Stimulated activated naive B cell treated with anti-CD40 and anti-IgM and Interleukin-4, amounts not matched to agents 10 μg/mL and 1 μg/mL and 100 μg/mL, for 72 hours (primary cell): ENCODE measurements at regions not wholly inside any gene's neighbourhood (a gene's known extent, or its start where the extent isn't known, plus 50 kb on each side); places are given as distances from the start of the nearest gene placed in this dataset.

Source experiments
- ATAC-seq, 2 donors: fragments of 150-1000 bp; cut with Tn5 transposase; replicated peaks; 2 replicates each; pipeline ENCODE4 v1.10.0; 2021; ENCODE audit warnings: moderate library complexity in 1 of 2
- DNase-seq: peaks from one replicate; pipeline ENCODE4 v3.0.0; 2021
- H3K27ac Mint-ChIP-seq: one replicate; pipeline ENCODE4 v1.8.0; 2022; ENCODE audit warnings: mild to moderate bottlenecking, mixed read lengths
- H3K27me3 Mint-ChIP-seq, 2 donors: one replicate each; pipeline ENCODE4 v1.8.0; 2022; ENCODE audit warnings: mixed read lengths in 2 of 2
- H3K36me3 Mint-ChIP-seq, 2 donors: one replicate each; pipeline ENCODE4 v1.8.0; 2022; ENCODE audit warnings: mixed read lengths in 2 of 2, mild to moderate bottlenecking in 1 of 2
- H3K4me1 Mint-ChIP-seq, 2 donors: one replicate each; pipeline ENCODE4 v1.8.0; 2022; ENCODE audit warnings: mixed read lengths in 2 of 2, mild to moderate bottlenecking in 1 of 2
- H3K4me3 Mint-ChIP-seq, 2 donors: one replicate each; pipeline ENCODE4 v1.8.0; 2022; ENCODE audit warnings: mild to moderate bottlenecking in 2 of 2, mixed read lengths in 2 of 2, moderate library complexity in 1 of 2
- H3K9me3 Mint-ChIP-seq, 2 donors: one replicate each; pipeline ENCODE4 v1.8.0; 2022; ENCODE audit warnings: mixed read lengths in 2 of 2, mild to moderate bottlenecking in 1 of 2

- H3K36me3 Mint-ChIP-seq = no peaks in the 10 kb centered on the region
- H3K4me1 Mint-ChIP-seq = no peaks in the 10 kb centered on the region
- ATAC-seq (no peak), DNase-seq (no peak)
- H3K27me3 Mint-ChIP-seq = peaks cover 21 to 35% of the 10 kb centered on the region in 2 donors
- no peak overlapping the region for H3K4me3 Mint-ChIP-seq
- peaks cover 2 to 4% of the 10 kb centered on the region in 2 donors for H3K9me3 Mint-ChIP-seq
- H3K27ac Mint-ChIP-seq = no peak overlapping the region
Measured at GRCh38 chr16:16879567-16880251, 500.8 kb downstream of the NPIPA7 start.

GRCh38 chr16:16881814-16882213, 502.9 kb downstream of the NPIPA7 start:
- ATAC-seq = no peak
- no peak overlapping the region for H3K4me3 Mint-ChIP-seq
- DNase-seq = no peak
- H3K9me3 Mint-ChIP-seq = peaks cover 2 to 4% of the 10 kb centered on the region in 2 donors
- peaks cover 15 to 26% of the 10 kb centered on the region in 2 donors for H3K27me3 Mint-ChIP-seq
- H3K27ac Mint-ChIP-seq = no peak overlapping the region
- H3K4me1 Mint-ChIP-seq = no peaks in the 10 kb centered on the region
- no peaks in the 10 kb centered on the region for H3K36me3 Mint-ChIP-seq

GRCh38 chr16:16882766-16883165, 503.8 kb downstream of the NPIPA7 start:
- ATAC-seq (no peak), DNase-seq (no peak)
- no peak overlapping the region for H3K27ac Mint-ChIP-seq
- no peaks in the 10 kb centered on the region for H3K4me1 Mint-ChIP-seq
- H3K36me3 Mint-ChIP-seq = no peaks in the 10 kb centered on the region
- peaks cover under 1 to 1% of the 10 kb centered on the region in 2 donors for H3K9me3 Mint-ChIP-seq
- H3K4me3 Mint-ChIP-seq = no peak overlapping the region
- peaks cover 12 to 27% of the 10 kb centered on the region in 2 donors for H3K27me3 Mint-ChIP-seq

- peaks cover 0 to 15% of the 10 kb centered on the region in 2 donors for H3K27me3 Mint-ChIP-seq
- no peaks in the 10 kb centered on the region for H3K4me1 Mint-ChIP-seq
- ATAC-seq (no peak), DNase-seq (no peak)
- no peak overlapping the region for H3K27ac Mint-ChIP-seq
- H3K36me3 Mint-ChIP-seq = no peaks in the 10 kb centered on the region
- no peaks in the 10 kb centered on the region for H3K9me3 Mint-ChIP-seq
- H3K4me3 Mint-ChIP-seq = no peak overlapping the region
Measured at GRCh38 chr16:16884451-16884850, 505.5 kb downstream of the NPIPA7 start.

GRCh38 chr16:16887193-16887592, 508.3 kb downstream of the NPIPA7 start:
- DNase-seq = no peak
- no peaks in the 10 kb centered on the region for H3K36me3 Mint-ChIP-seq

GRCh38 chr16:16890964-16891363, 512.0 kb downstream of the NPIPA7 start:
- DNase-seq (no peak), ATAC-seq (peak in 1 of 2 donors; percentile 16)
- no peaks in the 10 kb centered on the region for H3K4me1 Mint-ChIP-seq
- H3K27me3 Mint-ChIP-seq = peaks cover 7 to 14% of the 10 kb centered on the region in 2 donors
- H3K36me3 Mint-ChIP-seq = no peaks in the 10 kb centered on the region
- H3K27ac Mint-ChIP-seq = no peak overlapping the region
- no peak overlapping the region for H3K4me3 Mint-ChIP-seq
- H3K9me3 Mint-ChIP-seq = peaks cover 0 to 1% of the 10 kb centered on the region in 2 donors

More at GRCh38 chr16:16887193-16887592, 508.3 kb downstream of the NPIPA7 start:
- peaks cover 0 to 1% of the 10 kb centered on the region in 2 donors for H3K9me3 Mint-ChIP-seq
- no peak overlapping the region for H3K27ac Mint-ChIP-seq
- H3K4me3 Mint-ChIP-seq = no peak overlapping the region
- no peak for ATAC-seq
- H3K27me3 Mint-ChIP-seq = peaks cover 7 to 8% of the 10 kb centered on the region in 2 donors
- H3K4me1 Mint-ChIP-seq = no peaks in the 10 kb centered on the region

- no peak for ATAC-seq
- peaks cover 10 to 21% of the 10 kb centered on the region in 2 donors for H3K27me3 Mint-ChIP-seq
- H3K36me3 Mint-ChIP-seq = peaks cover 0 to 3% of the 10 kb centered on the region in 2 donors
Measured at GRCh38 chr16:16904601-16905000, 525.7 kb downstream of the NPIPA7 start.

GRCh38 chr16:16905850-16906249, 526.9 kb downstream of the NPIPA7 start:
- H3K27ac Mint-ChIP-seq = no peak overlapping the region
- H3K27me3 Mint-ChIP-seq = peaks cover 10 to 25% of the 10 kb centered on the region in 2 donors
- ATAC-seq (no peak), DNase-seq (no peak)
- peaks cover 0 to 3% of the 10 kb centered on the region in 2 donors for H3K36me3 Mint-ChIP-seq
- H3K4me1 Mint-ChIP-seq = peaks cover 0 to 3% of the 10 kb centered on the region in 2 donors
- peaks cover 4 to 12% of the 10 kb centered on the region in 2 donors for H3K9me3 Mint-ChIP-seq
- H3K4me3 Mint-ChIP-seq = no peak overlapping the region

More at GRCh38 chr16:16904601-16905000, 525.7 kb downstream of the NPIPA7 start:
- Mint-ChIP-seq H3K27ac (no peak overlapping the region), H3K4me1 (peaks cover 0 to 3% of the 10 kb centered on the region in 2 donors), H3K4me3 (no peak overlapping the region), H3K9me3 (peaks cover 16 to 21% of the 10 kb centered on the region in 2 donors)
- no peak for DNase-seq

- Mint-ChIP-seq H3K4me1 (peaks cover 0 to 5% of the 10 kb centered on the region in 2 donors), H3K27me3 (peaks cover 18 to 32% of the 10 kb centered on the region in 2 donors), H3K9me3 (peaks cover 3 to 14% of the 10 kb centered on the region in 2 donors), H3K4me3 (no peak overlapping the region), H3K27ac (no peak overlapping the region), H3K36me3 (peaks cover 3 to 5% of the 10 kb centered on the region in 2 donors)
- no peak for ATAC-seq
- DNase-seq = no peak
Measured at GRCh38 chr16:16907089-16907488, 528.1 kb downstream of the NPIPA7 start.

- H3K4me1 Mint-ChIP-seq = peaks cover 0 to 5% of the 10 kb centered on the region in 2 donors
- no peak overlapping the region for H3K27ac Mint-ChIP-seq
- no peak overlapping the region for H3K4me3 Mint-ChIP-seq
- H3K9me3 Mint-ChIP-seq = peaks cover 5 to 13% of the 10 kb centered on the region in 2 donors
- peak; percentile 38 to 90 for ATAC-seq
- peaks cover 24 to 34% of the 10 kb centered on the region in 2 donors for H3K27me3 Mint-ChIP-seq
- peaks cover 3 to 6% of the 10 kb centered on the region in 2 donors for H3K36me3 Mint-ChIP-seq
- no peak for DNase-seq
Measured at GRCh38 chr16:16908077-16908476, 529.1 kb downstream of the NPIPA7 start.

GRCh38 chr16:16909126-16909525, 530.2 kb downstream of the NPIPA7 start:
- DNase-seq (no peak), ATAC-seq (peak in 1 of 2 donors; percentile 45)
- peaks cover 5 to 10% of the 10 kb centered on the region in 2 donors for H3K9me3 Mint-ChIP-seq
- peaks cover 0 to 5% of the 10 kb centered on the region in 2 donors for H3K4me1 Mint-ChIP-seq
- peaks cover under 1 to 6% of the 10 kb centered on the region in 2 donors for H3K36me3 Mint-ChIP-seq
- H3K27me3 Mint-ChIP-seq = peaks cover 24 to 39% of the 10 kb centered on the region in 2 donors
- no peak overlapping the region for H3K27ac Mint-ChIP-seq
- H3K4me3 Mint-ChIP-seq = no peak overlapping the region

GRCh38 chr16:16910666-16911065, 531.7 kb downstream of the NPIPA7 start:
- peaks cover 0 to 5% of the 10 kb centered on the region in 2 donors for H3K4me1 Mint-ChIP-seq
- ATAC-seq (no peak), DNase-seq (no peak)
- H3K4me3 Mint-ChIP-seq = no peak overlapping the region
- peaks cover 0 to 6% of the 10 kb centered on the region in 2 donors for H3K36me3 Mint-ChIP-seq
- H3K27ac Mint-ChIP-seq = no peak overlapping the region
- peaks cover 5% of the 10 kb centered on the region in 2 donors for H3K9me3 Mint-ChIP-seq
- peaks cover 24 to 41% of the 10 kb centered on the region in 2 donors for H3K27me3 Mint-ChIP-seq

- H3K27me3 Mint-ChIP-seq = peaks cover 35 to 39% of the 10 kb centered on the region in 2 donors
- H3K4me3 Mint-ChIP-seq = no peak overlapping the region
Measured at GRCh38 chr16:16915771-16916170, 536.8 kb downstream of the NPIPA7 start.

GRCh38 chr16:16917191-16917785, 538.3 kb downstream of the NPIPA7 start:
- no peaks in the 10 kb centered on the region for H3K36me3 Mint-ChIP-seq
- H3K9me3 Mint-ChIP-seq = no peaks in the 10 kb centered on the region
- H3K27ac Mint-ChIP-seq = no peak overlapping the region
- no peak overlapping the region for H3K4me3 Mint-ChIP-seq
- DNase-seq (no peak), ATAC-seq (no peak)
- H3K4me1 Mint-ChIP-seq = no peaks in the 10 kb centered on the region
- peaks cover 26 to 29% of the 10 kb centered on the region in 2 donors for H3K27me3 Mint-ChIP-seq

More at GRCh38 chr16:16915771-16916170, 536.8 kb downstream of the NPIPA7 start:
- ATAC-seq (no peak), DNase-seq (no peak)
- H3K27ac Mint-ChIP-seq = no peak overlapping the region
- peaks cover 0 to 6% of the 10 kb centered on the region in 2 donors for H3K36me3 Mint-ChIP-seq
- H3K4me1 Mint-ChIP-seq = peaks cover 0 to 2% of the 10 kb centered on the region in 2 donors
- H3K9me3 Mint-ChIP-seq = peaks cover 5% of the 10 kb centered on the region in 2 donors
